H9 (cell line): ENCODE measurements at regions not wholly inside any gene's neighbourhood (a gene's known extent, or its start where the extent isn't known, plus 50 kb on each side); places are given as distances from the start of the nearest gene placed in this dataset.

ENCODE experiments used
- DNase-seq: peaks from one replicate; pipeline ENCODE4 v3.0.0-alpha.2; 2017
- H2AFZ ChIP-seq: one replicate; pipeline ENCODE4 v1.6.1; 2013; ENCODE audit warnings: mild to moderate bottlenecking, low read length, control low read depth, moderate library complexity
- H2AK5ac ChIP-seq: 2 replicates; pipeline ENCODE4 v1.6.1; 2013; ENCODE audit warnings: low read length, control low read depth, mixed read lengths; ENCODE audit not compliant: insufficient read length
- H2BK120ac ChIP-seq: one replicate; pipeline ENCODE4 v1.6.1; 2013; ENCODE audit warnings: low read depth, mild to moderate bottlenecking, low read length, control low read depth, inconsistent platforms; ENCODE audit not compliant: poor library complexity, severe bottlenecking
- H2BK12ac ChIP-seq: 2 replicates; pipeline ENCODE4 v1.6.1; 2013; ENCODE audit warnings: low read length, control low read depth, mixed read lengths, low read depth; ENCODE audit not compliant: insufficient read length
- H2BK15ac ChIP-seq: 2 replicates; pipeline ENCODE4 v1.6.1; 2013; ENCODE audit warnings: low read depth, low read length, control low read depth
- H2BK20ac ChIP-seq: one replicate; pipeline ENCODE4 v1.6.1; 2013; ENCODE audit warnings: low read depth, mild to moderate bottlenecking, low read length, control low read depth, inconsistent platforms; ENCODE audit not compliant: poor library complexity, severe bottlenecking
- H2BK5ac ChIP-seq: 2 replicates; pipeline ENCODE4 v1.6.1; 2013; ENCODE audit warnings: low read length, control low read depth, mixed read lengths; ENCODE audit not compliant: insufficient read length
- H3K14ac ChIP-seq: 2 replicates; pipeline ENCODE4 v1.6.1; 2013; ENCODE audit warnings: low read length, control low read depth; ENCODE audit not compliant: insufficient read depth
- H3K18ac ChIP-seq: 2 replicates; pipeline ENCODE4 v1.6.1; 2013; ENCODE audit warnings: low read depth, mild to moderate bottlenecking, mixed read lengths, low read length, control low read depth; ENCODE audit not compliant: insufficient read length
- H3K23ac ChIP-seq: 2 replicates; pipeline ENCODE4 v1.6.1; 2013; ENCODE audit warnings: low read length, control low read depth, mixed read lengths, low read depth; ENCODE audit not compliant: insufficient read length
- H3K23me2 ChIP-seq: 2 replicates; pipeline ENCODE4 v1.6.1; 2013; ENCODE audit warnings: low read depth, mild to moderate bottlenecking, mixed read lengths, low read length, control low read depth; ENCODE audit not compliant: insufficient read length, poor library complexity, severe bottlenecking
- H3K27ac ChIP-seq: 2 replicates; pipeline ENCODE4 v1.5.1; 2013; ENCODE audit warnings: low read length, control low read depth, mixed read lengths, low read depth; ENCODE audit not compliant: insufficient read length
- H3K27me3 ChIP-seq: 2 replicates; pipeline ENCODE4 v1.6.1; 2013; ENCODE audit warnings: low read length, control low read depth, inconsistent platforms; ENCODE audit not compliant: insufficient read depth
- H3K4ac ChIP-seq: 2 replicates; pipeline ENCODE4 v1.6.1; 2013; ENCODE audit warnings: low read depth, mild to moderate bottlenecking, control low read depth, inconsistent platforms, low read length, moderate library complexity
- H3K4me1 ChIP-seq: 2 replicates; pipeline ENCODE4 v1.6.1; 2013; ENCODE audit warnings: low read length, control low read depth, inconsistent platforms; ENCODE audit not compliant: insufficient read depth
- H3K4me2 ChIP-seq: 2 replicates; pipeline ENCODE4 v1.6.1; 2013; ENCODE audit warnings: low read length, control low read depth, mixed read lengths; ENCODE audit not compliant: insufficient read length, insufficient read depth
- H3K56ac ChIP-seq: 2 replicates; pipeline ENCODE4 v1.6.1; 2013; ENCODE audit warnings: low read depth, mild to moderate bottlenecking, mixed read lengths, low read length, control low read depth; ENCODE audit not compliant: insufficient read length
- H3K79me1 ChIP-seq: 2 replicates; pipeline ENCODE4 v1.6.1; 2013; ENCODE audit warnings: low read depth, mild to moderate bottlenecking, moderate library complexity, low read length, control low read depth, inconsistent platforms; ENCODE audit not compliant: insufficient read depth, poor library complexity, severe bottlenecking
- H3K79me2 ChIP-seq: 2 replicates; pipeline ENCODE4 v1.6.1; 2013; ENCODE audit warnings: low read length, control low read depth, inconsistent platforms; ENCODE audit not compliant: insufficient read depth
- H3K9ac ChIP-seq: 2 replicates; pipeline ENCODE4 v1.6.1; 2013; ENCODE audit warnings: low read length, control low read depth, mixed read lengths; ENCODE audit not compliant: insufficient read length; ENCODE audit errors: extremely low read depth
- H3K9me3 ChIP-seq: one replicate; pipeline ENCODE4 v1.6.1; 2013; ENCODE audit warnings: low read depth, low read length, inconsistent platforms; ENCODE audit not compliant: control insufficient read depth
- H3T11ph ChIP-seq: one replicate; pipeline ENCODE4 v1.6.1; 2013; ENCODE audit warnings: mild to moderate bottlenecking, low read length, control low read depth, inconsistent platforms
- H4K20me1 ChIP-seq: one replicate; pipeline ENCODE4 v1.6.1; 2013; ENCODE audit not compliant: control insufficient read depth, insufficient read length, insufficient read depth
- H4K5ac ChIP-seq: 2 replicates; pipeline ENCODE4 v1.6.1; 2013; ENCODE audit warnings: low read depth, mild to moderate bottlenecking, mixed read lengths, low read length, control low read depth; ENCODE audit not compliant: insufficient read length
- H4K8ac ChIP-seq: replicated peaks from 2 replicates; pipeline ENCODE4 v1.6.1; 2013; ENCODE audit warnings: low read length, control low read depth, mixed read lengths, low read depth; ENCODE audit not compliant: insufficient read length
- H4K91ac ChIP-seq: 2 replicates; pipeline ENCODE4 v1.6.1; 2013; ENCODE audit warnings: low read depth, mild to moderate bottlenecking, moderate library complexity, mixed read lengths, low read length, control low read depth; ENCODE audit not compliant: insufficient read length
- H3K27ac Mint-ChIP-seq, 3 experiments: 2 replicates in 2 of 3; 3 replicates in 1 of 3; pipeline ENCODE4 v1.8.0; 2020 to 2021; ENCODE audit warnings: mixed read lengths in 3 of 3, mild to moderate bottlenecking in 1 of 3, moderate library complexity in 1 of 3
- H3K27me3 Mint-ChIP-seq: 2 replicates; pipeline ENCODE4 v1.8.0; 2021; ENCODE audit warnings: low read depth, mild to moderate bottlenecking, moderate library complexity, mixed read lengths
- H3K36me3 Mint-ChIP-seq, 3 experiments: 2 replicates in 2 of 3; 3 replicates in 1 of 3; pipeline ENCODE4 v1.8.0; 2020 to 2021; ENCODE audit warnings: low read depth in 3 of 3, mixed read lengths in 3 of 3; ENCODE audit not compliant: insufficient read depth in 1 of 3
- H3K4me1 Mint-ChIP-seq, 2 experiments: 2 replicates each; pipeline ENCODE4 v1.8.0; 2020; ENCODE audit warnings: mixed read lengths in 2 of 2
- H3K4me3 Mint-ChIP-seq, 2 experiments: 2 replicates in 1 of 2; 3 replicates in 1 of 2; pipeline ENCODE4 v1.8.0; 2020 to 2021; ENCODE audit warnings: mild to moderate bottlenecking in 2 of 2, mixed read lengths in 2 of 2, moderate library complexity in 1 of 2
- H3K9me3 Mint-ChIP-seq, 2 experiments: 2 replicates in 1 of 2; 3 replicates in 1 of 2; pipeline ENCODE4 v1.8.0; 2020; ENCODE audit warnings: mild to moderate bottlenecking in 2 of 2, mixed read lengths in 2 of 2, moderate library complexity in 1 of 2
- CTCF ChIP-seq: fragments of 200-600 bp; sonication (generic); conservative IDR thresholded peaks from 3 replicates; pipeline ENCODE4 v1.8.0; 2021; ENCODE audit warnings: antibody characterized with exemption, mild to moderate bottlenecking
- WGBS: extraction: QIAGEN DNeasy Blood & Tissue Kit; methylation state at CpG from one replicate; pipeline ENCODE4 v1.1.7; 2013; ENCODE audit warnings: missing lambda C conversion rate, low lambda C conversion rate, mixed read lengths; ENCODE audit not compliant: insufficient read length; ENCODE audit errors: extremely low coverage; 5-methylcytosine and 5-hydroxymethylcytosine counted together

GRCh38 chr4:24330172-24330571 lies 254.2 kb downstream of the DHX15 start:
- no peak overlapping the region for H3K23ac ChIP-seq
- no peak overlapping the region for H3K18ac ChIP-seq
- no peaks in the 10 kb centered on the region for H3K9me3 ChIP-seq
- no peak overlapping the region for H4K91ac ChIP-seq
- H3K36me3 Mint-ChIP-seq, result peaks cover 0 to 73% (median 29%) of the 10 kb centered on the region in 3 experiments; a peak in 4 of 7 replicates
- no peak for TF ChIP-seq CTCF
- no CpG with 5 or more reads among the region's 4 CpGs for WGBS
- H2BK12ac ChIP-seq, result no peak overlapping the region
- H3K14ac ChIP-seq, result no peak overlapping the region
- H2BK5ac ChIP-seq, result no peak overlapping the region
- peaks cover 6% of the 10 kb centered on the region for H3K23me2 ChIP-seq
- H4K20me1 ChIP-seq, result no peaks in the 10 kb centered on the region
- no peak overlapping the region for H4K5ac ChIP-seq
- H3K4me1 Mint-ChIP-seq, result peaks cover 48 to 60% of the 10 kb centered on the region in 2 experiments
- H3K9ac ChIP-seq, result no peak overlapping the region
- no peak overlapping the region for H3K4me2 ChIP-seq
- H3K4ac ChIP-seq, result no peak overlapping the region
- H3K79me1 ChIP-seq, result peaks cover 9% of the 10 kb centered on the region
- H3K27me3 Mint-ChIP-seq, result no peaks in the 10 kb centered on the region; the same call in 1 of the 2 replicates
- DNase-seq, result no peak
- no peak overlapping the region for H3T11ph ChIP-seq
- no peak overlapping the region for H4K8ac ChIP-seq
- no peaks in the 10 kb centered on the region; the same call in 1 of the 2 replicates for H3K79me2 ChIP-seq
- H2BK120ac ChIP-seq, result no peak overlapping the region
- no peak overlapping the region for H3K4me3 Mint-ChIP-seq
- no peaks in the 10 kb centered on the region for H3K9me3 Mint-ChIP-seq
- H3K56ac ChIP-seq, result no peak overlapping the region
- H2BK20ac ChIP-seq, result no peak overlapping the region
- H2BK15ac ChIP-seq, result no peak overlapping the region
- no peak overlapping the region for H3K27ac ChIP-seq
- no peak overlapping the region for H2AFZ ChIP-seq
- no peaks in the 10 kb centered on the region for H3K27me3 ChIP-seq
- H3K27ac Mint-ChIP-seq, result peak overlapping the region in 2 of 3 experiments; percentile 30 to 53; a peak in 2 of 7 replicates
- H2AK5ac ChIP-seq, result no peak overlapping the region
- H3K4me1 ChIP-seq, result peaks cover 9% of the 10 kb centered on the region
